GM12864 (cell line): ENCODE measurements at regions not wholly inside any gene's neighbourhood (a gene's known extent, or its start where the extent isn't known, plus 50 kb on each side); places are given as distances from the start of the nearest gene placed in this dataset.
"Not testable (repeated sequence)": the region's sequence is repeated elsewhere in the genome, so short reads cannot be mapped to it uniquely, and the experiment has no call there.

Source experiments
- DNase-seq: peaks from one replicate; pipeline ENCODE4 v3.0.0-alpha.2; 2011; ENCODE audit warnings: low read depth
- H3K4me3 ChIP-seq: 2 replicates; pipeline ENCODE4 v1.5.1; 2011; ENCODE audit warnings: mild to moderate bottlenecking, low read depth, low read length, control low read depth
- CTCF ChIP-seq: IDR thresholded peaks from 2 replicates; pipeline ENCODE4 v1.5.1; 2011; ENCODE audit warnings: low read depth, mild to moderate bottlenecking, moderate library complexity, low read length, control low read depth, inconsistent platforms; ENCODE audit errors: missing control alignments

GRCh38 chr5:71786337-71787055 is 67.4 kb downstream of the CARTPT start:
- no peak for TF ChIP-seq CTCF
- no peak overlapping the region for H3K4me3 ChIP-seq
- DNase-seq, result no peak

GRCh38 chr5:71788794-71789193 is 69.7 kb downstream of the CARTPT start:
- H3K4me3 ChIP-seq, result no peak overlapping the region
- TF ChIP-seq CTCF, result no peak
- DNase-seq, result no peak

GRCh38 chr5:71789746-71790145 is 70.7 kb downstream of the CARTPT start:
- TF ChIP-seq CTCF, result no peak
- H3K4me3 ChIP-seq, result no peak overlapping the region
- no peak for DNase-seq

- no peak for DNase-seq
- no peak overlapping the region for H3K4me3 ChIP-seq
- no peak for TF ChIP-seq CTCF
Measured at GRCh38 chr5:71790433-71790832, 71.4 kb downstream of the CARTPT start.

- DNase-seq, H3K4me3 ChIP-seq: not testable (repeated sequence)
Measured at GRCh38 chr5:71792041-71792440, 73.0 kb downstream of the CARTPT start.

- TF ChIP-seq CTCF, result no peak
- DNase-seq, result no peak
- no peak overlapping the region for H3K4me3 ChIP-seq
Measured at GRCh38 chr5:71794061-71794695, 75.1 kb downstream of the CARTPT start.

- no peak overlapping the region for H3K4me3 ChIP-seq
- TF ChIP-seq CTCF, result no peak
- no peak for DNase-seq
Measured at GRCh38 chr5:71802673-71803072, 83.6 kb downstream of the CARTPT start.
